GM23338 (cell line): ENCODE measurements at regions not wholly inside any gene's neighbourhood (a gene's known extent, or its start where the extent isn't known, plus 50 kb on each side); places are given as distances from the start of the nearest gene placed in this dataset.

Source experiments
- ATAC-seq: fragments of 200-7000 bp; cut with Tn5 transposase; 3 replicates; pipeline ENCODE4 v1.9.1; 2020
- DNase-seq: peaks from one replicate; pipeline ENCODE4 v3.0.0-alpha.2; 2015; ENCODE audit warnings: low spot score
- H2AFZ ChIP-seq: fragments of 200-600 bp; sonication (generic); 2 replicates; pipeline ENCODE4 v1.8.0; 2016; ENCODE audit warnings: antibody characterized with exemption, mild to moderate bottlenecking, moderate library complexity
- H3F3A ChIP-seq: fragments of 200-600 bp; sonication (generic); replicated peaks from 2 replicates; pipeline ENCODE4 v1.8.0; 2017; ENCODE audit warnings: antibody characterized with exemption, mixed run types, low read depth
- H3K27ac ChIP-seq: fragments of 200-600 bp; sonication (generic); 2 replicates; pipeline ENCODE4 v1.6.1; 2016; ENCODE audit warnings: low read depth
- H3K27me3 ChIP-seq: fragments of 200-600 bp; sonication (generic); 2 replicates; pipeline ENCODE4 v1.8.0; 2016; ENCODE audit warnings: mild to moderate bottlenecking, mixed run types, moderate library complexity; ENCODE audit not compliant: insufficient read depth
- H3K36me3 ChIP-seq: fragments of 200-600 bp; sonication (generic); 2 replicates; pipeline ENCODE4 v1.8.0; 2016; ENCODE audit warnings: mild to moderate bottlenecking; ENCODE audit not compliant: insufficient read depth
- H3K4me1 ChIP-seq: fragments of 200-600 bp; sonication (generic); 2 replicates; pipeline ENCODE4 v1.8.0; 2016; ENCODE audit warnings: mild to moderate bottlenecking, moderate library complexity; ENCODE audit not compliant: insufficient read depth
- H3K4me2 ChIP-seq: fragments of 200-600 bp; sonication (generic); 2 replicates; pipeline ENCODE4 v1.7.1; 2017; ENCODE audit warnings: mixed run types
- H3K4me3 ChIP-seq: fragments of 200-600 bp; sonication (generic); 2 replicates; pipeline ENCODE4 v1.6.1; 2016; ENCODE audit warnings: mixed run types
- H3K79me2 ChIP-seq: fragments of 200-600 bp; sonication (generic); replicated peaks from 2 replicates; pipeline ENCODE4 v1.8.0; 2017; ENCODE audit warnings: mild to moderate bottlenecking; ENCODE audit not compliant: insufficient read depth
- H3K9me2 ChIP-seq: fragments of 200-600 bp; sonication (generic); 2 replicates; pipeline ENCODE4 v1.8.0; 2017; ENCODE audit not compliant: insufficient read depth
- H4K20me1 ChIP-seq: fragments of 200-600 bp; sonication (generic); replicated peaks from 2 replicates; pipeline ENCODE4 v1.8.0; 2017; ENCODE audit warnings: mild to moderate bottlenecking; ENCODE audit not compliant: insufficient read depth
- H3K27ac Mint-ChIP-seq: 2 replicates; pipeline ENCODE4 v1.8.0; 2020; ENCODE audit warnings: inconsistent platforms, mild to moderate bottlenecking, moderate library complexity, mixed read lengths
- H3K27me3 Mint-ChIP-seq: 3 replicates; pipeline ENCODE4 v1.8.0; 2022; ENCODE audit warnings: low read depth, mild to moderate bottlenecking, moderate library complexity, mixed read lengths, inconsistent platforms; ENCODE audit not compliant: insufficient read depth, poor library complexity
- H3K36me3 Mint-ChIP-seq: 3 replicates; pipeline ENCODE4 v1.8.0; 2021; ENCODE audit warnings: low read depth, mild to moderate bottlenecking, inconsistent platforms, moderate library complexity, mixed read lengths
- H3K4me1 Mint-ChIP-seq: 3 replicates; pipeline ENCODE4 v1.8.0; 2020; ENCODE audit warnings: mild to moderate bottlenecking, inconsistent platforms, mixed read lengths
- H3K4me3 Mint-ChIP-seq: 3 replicates; pipeline ENCODE4 v1.8.0; 2021; ENCODE audit warnings: moderate library complexity, mild to moderate bottlenecking, inconsistent platforms, mixed read lengths
- H3K9me3 Mint-ChIP-seq: 3 replicates; pipeline ENCODE4 v1.8.0; 2020; ENCODE audit warnings: moderate library complexity, mild to moderate bottlenecking, inconsistent platforms, mixed read lengths
- EZH2 ChIP-seq: fragments of 200-600 bp; sonication (generic); IDR thresholded peaks from one replicate; pipeline ENCODE4 v1.8.0; 2017; ENCODE audit warnings: antibody characterized with exemption, mild to moderate bottlenecking, low read depth; ENCODE audit not compliant: unreplicated experiment
- EZH2phosphoT487 ChIP-seq: fragments of 200-600 bp; sonication (generic); IDR thresholded peaks from one replicate; pipeline ENCODE4 v1.8.1; 2018; ENCODE audit warnings: antibody characterized with exemption; ENCODE audit not compliant: unreplicated experiment
- NANOG ChIP-seq: IDR thresholded peaks from 2 replicates; pipeline ENCODE4 v1.6.1; 2016; ENCODE audit warnings: antibody characterized with exemption, borderline replicate concordance
- POLR2AphosphoS5 ChIP-seq: IDR thresholded peaks from 2 replicates; pipeline ENCODE4 v1.6.1; 2016; ENCODE audit warnings: antibody characterized with exemption, low read depth
- ZNF114 ChIP-seq: fragments of 250-450 bp; sonication (Bioruptor Pico); IDR thresholded peaks from 2 replicates; pipeline ENCODE4 v1.5.0; 2020; ENCODE audit warnings: mild to moderate bottlenecking, moderate library complexity
- ZNF331 ChIP-seq: fragments of 250-450 bp; sonication (Bioruptor Pico); IDR thresholded peaks from 2 replicates; pipeline ENCODE4 v1.5.0; 2020; ENCODE audit warnings: low read depth, mild to moderate bottlenecking, moderate library complexity
- TF ChIP-seq, protein P1 (sequence below), 2 experiments: fragments of 200-600 bp in 1 of 2; sonication (generic) in 1 of 2; conservative IDR thresholded peaks; 2 replicates each; pipeline versions ENCODE4 v1.5.1 to v1.6.1; 2016 to 2017; ENCODE audit warnings: antibody characterized with exemption in 2 of 2, low read depth in 2 of 2, mild to moderate bottlenecking in 2 of 2, moderate library complexity in 1 of 2
- TF ChIP-seq, protein P2 (sequence below): IDR thresholded peaks from one replicate; pipeline ENCODE4 v1.6.1; 2018; ENCODE audit warnings: antibody characterized with exemption; ENCODE audit not compliant: unreplicated experiment

DNA sequence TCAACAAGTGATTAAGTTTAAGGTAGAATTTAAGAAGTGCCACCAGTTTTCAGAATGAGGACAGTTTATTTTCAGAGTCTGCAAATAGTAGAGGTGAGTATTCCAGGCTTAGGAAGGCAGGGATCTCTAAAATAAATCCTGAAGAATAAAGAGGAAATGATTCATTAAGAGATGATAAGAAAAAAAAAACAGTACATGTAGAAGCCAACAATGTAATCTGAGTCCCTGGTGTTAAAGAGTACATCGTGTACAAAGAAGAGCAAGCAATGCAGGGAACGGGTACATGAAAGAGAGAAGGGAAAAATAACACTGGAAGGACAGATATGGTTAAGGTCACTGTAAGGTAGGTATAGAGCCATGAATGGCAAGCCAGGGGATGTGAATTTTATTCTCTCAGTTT, 95.2 kb upstream of the FOXG1 start:
- Histone ChIP-seq H3K27ac (no peak overlapping the region), H3K36me3 (no peaks in the 10 kb centered on the region), H3K4me1 (no peaks in the 10 kb centered on the region), H3K4me3 (no peak overlapping the region), H3K79me2 (no peaks in the 10 kb centered on the region), H3F3A (no peaks in the 10 kb centered on the region), H2AFZ (no peak overlapping the region), H3K27me3 (no peaks in the 10 kb centered on the region), H3K4me2 (no peak overlapping the region), H3K9me2 (no peaks in the 10 kb centered on the region), H4K20me1 (no peaks in the 10 kb centered on the region)
- peaks cover 3% of the 10 kb centered on the region; the same call in 1 of the 3 replicates for H3K4me1 Mint-ChIP-seq
- no peak overlapping the region for H3K4me3 Mint-ChIP-seq
- H3K27ac Mint-ChIP-seq: no peak overlapping the region
- H3K27me3 Mint-ChIP-seq: no peaks in the 10 kb centered on the region
- no peak for ATAC-seq
- TF ChIP-seq EZH2 (no peak), POLR2AphosphoS5 (no peak), EZH2phosphoT487 (no peak), NANOG (no peak)
- TF ChIP-seq, protein P1, sequence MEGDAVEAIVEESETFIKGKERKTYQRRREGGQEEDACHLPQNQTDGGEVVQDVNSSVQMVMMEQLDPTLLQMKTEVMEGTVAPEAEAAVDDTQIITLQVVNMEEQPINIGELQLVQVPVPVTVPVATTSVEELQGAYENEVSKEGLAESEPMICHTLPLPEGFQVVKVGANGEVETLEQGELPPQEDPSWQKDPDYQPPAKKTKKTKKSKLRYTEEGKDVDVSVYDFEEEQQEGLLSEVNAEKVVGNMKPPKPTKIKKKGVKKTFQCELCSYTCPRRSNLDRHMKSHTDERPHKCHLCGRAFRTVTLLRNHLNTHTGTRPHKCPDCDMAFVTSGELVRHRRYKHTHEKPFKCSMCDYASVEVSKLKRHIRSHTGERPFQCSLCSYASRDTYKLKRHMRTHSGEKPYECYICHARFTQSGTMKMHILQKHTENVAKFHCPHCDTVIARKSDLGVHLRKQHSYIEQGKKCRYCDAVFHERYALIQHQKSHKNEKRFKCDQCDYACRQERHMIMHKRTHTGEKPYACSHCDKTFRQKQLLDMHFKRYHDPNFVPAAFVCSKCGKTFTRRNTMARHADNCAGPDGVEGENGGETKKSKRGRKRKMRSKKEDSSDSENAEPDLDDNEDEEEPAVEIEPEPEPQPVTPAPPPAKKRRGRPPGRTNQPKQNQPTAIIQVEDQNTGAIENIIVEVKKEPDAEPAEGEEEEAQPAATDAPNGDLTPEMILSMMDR (conservative IDR thresholded peaks at IDR 0.05; ENCODE audit: low read depth in 2 of 2): no peak
- no peaks in the 10 kb centered on the region for H3K36me3 Mint-ChIP-seq
- no peak for DNase-seq
- no peaks in the 10 kb centered on the region for H3K9me3 Mint-ChIP-seq

DNA sequence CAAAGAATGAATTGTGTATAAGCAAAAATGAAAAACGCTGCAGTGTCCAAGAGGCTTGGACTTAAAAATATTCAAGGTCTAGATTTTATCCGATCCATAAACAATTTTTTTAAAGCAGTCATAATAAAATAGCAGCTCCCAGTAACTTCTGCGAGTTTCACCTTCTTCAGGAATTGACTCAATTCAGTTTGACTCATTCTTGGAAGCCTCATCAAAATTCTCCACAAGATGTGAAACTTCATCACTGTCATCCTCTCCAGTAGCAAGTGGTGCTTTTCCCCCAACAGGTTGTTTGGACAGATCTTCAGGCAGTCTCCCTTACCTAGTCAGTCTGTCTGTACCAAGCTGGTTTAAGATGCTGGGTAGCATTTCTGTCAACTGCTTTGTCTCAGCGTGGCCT, 93.5 kb upstream of the FOXG1 start:
- TF ChIP-seq EZH2phosphoT487 (no peak), NANOG (no peak), ZNF331 (CRISPR knock-in tag) (no peak), POLR2AphosphoS5 (no peak), ZNF114 (CRISPR knock-in tag) (no peak)
- TF ChIP-seq, protein P2, sequence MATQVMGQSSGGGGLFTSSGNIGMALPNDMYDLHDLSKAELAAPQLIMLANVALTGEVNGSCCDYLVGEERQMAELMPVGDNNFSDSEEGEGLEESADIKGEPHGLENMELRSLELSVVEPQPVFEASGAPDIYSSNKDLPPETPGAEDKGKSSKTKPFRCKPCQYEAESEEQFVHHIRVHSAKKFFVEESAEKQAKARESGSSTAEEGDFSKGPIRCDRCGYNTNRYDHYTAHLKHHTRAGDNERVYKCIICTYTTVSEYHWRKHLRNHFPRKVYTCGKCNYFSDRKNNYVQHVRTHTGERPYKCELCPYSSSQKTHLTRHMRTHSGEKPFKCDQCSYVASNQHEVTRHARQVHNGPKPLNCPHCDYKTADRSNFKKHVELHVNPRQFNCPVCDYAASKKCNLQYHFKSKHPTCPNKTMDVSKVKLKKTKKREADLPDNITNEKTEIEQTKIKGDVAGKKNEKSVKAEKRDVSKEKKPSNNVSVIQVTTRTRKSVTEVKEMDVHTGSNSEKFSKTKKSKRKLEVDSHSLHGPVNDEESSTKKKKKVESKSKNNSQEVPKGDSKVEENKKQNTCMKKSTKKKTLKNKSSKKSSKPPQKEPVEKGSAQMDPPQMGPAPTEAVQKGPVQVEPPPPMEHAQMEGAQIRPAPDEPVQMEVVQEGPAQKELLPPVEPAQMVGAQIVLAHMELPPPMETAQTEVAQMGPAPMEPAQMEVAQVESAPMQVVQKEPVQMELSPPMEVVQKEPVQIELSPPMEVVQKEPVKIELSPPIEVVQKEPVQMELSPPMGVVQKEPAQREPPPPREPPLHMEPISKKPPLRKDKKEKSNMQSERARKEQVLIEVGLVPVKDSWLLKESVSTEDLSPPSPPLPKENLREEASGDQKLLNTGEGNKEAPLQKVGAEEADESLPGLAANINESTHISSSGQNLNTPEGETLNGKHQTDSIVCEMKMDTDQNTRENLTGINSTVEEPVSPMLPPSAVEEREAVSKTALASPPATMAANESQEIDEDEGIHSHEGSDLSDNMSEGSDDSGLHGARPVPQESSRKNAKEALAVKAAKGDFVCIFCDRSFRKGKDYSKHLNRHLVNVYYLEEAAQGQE: no peak
- Histone ChIP-seq H3K27ac (no peak overlapping the region), H3K27me3 (no peaks in the 10 kb centered on the region), H3K9me2 (no peaks in the 10 kb centered on the region), H3K36me3 (no peaks in the 10 kb centered on the region), H4K20me1 (no peaks in the 10 kb centered on the region), H3K79me2 (no peaks in the 10 kb centered on the region), H3F3A (no peaks in the 10 kb centered on the region), H3K4me1 (no peaks in the 10 kb centered on the region), H3K4me3 (no peak overlapping the region), H3K4me2 (no peak overlapping the region), H2AFZ (no peak overlapping the region)
- Mint-ChIP-seq H3K9me3 (no peaks in the 10 kb centered on the region), H3K27me3 (no peaks in the 10 kb centered on the region), H3K4me1 (peaks cover 4% of the 10 kb centered on the region; the same call in 1 of the 3 replicates), H3K27ac (no peak overlapping the region), H3K4me3 (no peak overlapping the region), H3K36me3 (no peaks in the 10 kb centered on the region)
- no peak for ATAC-seq
- no peak for DNase-seq
